ENCODE measurements at regions not wholly inside any gene's neighbourhood (a gene's known extent, or its start where the extent isn't known, plus 50 kb on each side); places are given as distances from the start of the nearest gene placed in this dataset.
"Not testable (repeated sequence)": the region's sequence is repeated elsewhere in the genome, so short reads cannot be mapped to it uniquely, and the experiment has no call there.

- Histone ChIP-seq H3K27ac (no peak overlapping the region), H3K27me3 (replicated peaks in 1 of 7) (no peaks in the 10 kb centered on the region), H3K4me3 (no peak overlapping the region), H3K36me3 (no peaks in the 10 kb centered on the region), H3K9me3 (no peaks in the 10 kb centered on the region), H3K4me1 (no peaks in the 10 kb centered on the region)
- DNase-seq = no peak
- 84 to 91% (median 91%) methylated on average over 3 of the region's 3 CpGs for WGBS, 5 donors
- intact Hi-C loops (cut with DNase I; ENCODE audit: low total_unique reads) = no loop called here
- TF ChIP-seq POLR2AphosphoS5 (IDR thresholded peaks at IDR 0.05) = no peak
- TF ChIP-seq POLR2A (IDR thresholded peaks at IDR 0.05) = no peak
These were observed 78.9 kb upstream of the DGKG start for GRCh38 chr3:186440891-186441290.

GRCh38 chr3:186439725-186440124 lies 77.7 kb upstream of the DGKG start:
- no peak for DNase-seq
- Histone ChIP-seq H3K9me3 (peaks cover 0 to 2% (median 0%) of the 10 kb centered on the region in 8 donors), H3K36me3 (no peaks in the 10 kb centered on the region), H3K27me3 (replicated peaks in 1 of 7) (no peaks in the 10 kb centered on the region), H3K4me1 (no peaks in the 10 kb centered on the region), H3K4me3 (no peak overlapping the region), H3K27ac (no peak overlapping the region)
- 76 to 88% (median 79%) methylated on average over 6 of the region's 6 CpGs for WGBS, 5 donors
- intact Hi-C loops (cut with DNase I; ENCODE audit: low total_unique reads) = no loop called here
- no peak for TF ChIP-seq POLR2A (IDR thresholded peaks at IDR 0.05)
- no peak for TF ChIP-seq POLR2AphosphoS5 (IDR thresholded peaks at IDR 0.05)
- no peak for TF ChIP-seq CTCF (IDR thresholded peaks at IDR 0.05 in 8 of 11, conservative IDR thresholded peaks at IDR 0.05 in 3 of 11)

GRCh38 chr3:186435332-186435731 lies 73.3 kb upstream of the DGKG start:
- H3K4me3 ChIP-seq; H3K4me1 ChIP-seq; H3K27me3 ChIP-seq (replicated peaks in 1 of 7); H3K27ac ChIP-seq; H3K9me3 ChIP-seq; DNase-seq; H3K36me3 ChIP-seq; intact Hi-C loops (cut with DNase I; ENCODE audit: low total_unique reads): not testable (repeated sequence)
- 93 to 96% (median 95%) methylated on average over 13 to 30 of the region's 30 CpGs for WGBS, 5 donors

- TF ChIP-seq POLR2AphosphoS5 (IDR thresholded peaks at IDR 0.05) = no peak
- TF ChIP-seq CTCF (IDR thresholded peaks at IDR 0.05 in 8 of 11, conservative IDR thresholded peaks at IDR 0.05 in 3 of 11) = no peak
- TF ChIP-seq POLR2A (IDR thresholded peaks at IDR 0.05) = no peak
- 87 to 93% (median 92%) methylated on average over 6 of the region's 6 CpGs for WGBS, 5 donors
- no peak overlapping the region for H3K27ac ChIP-seq
- no peak for DNase-seq
- H3K9me3 ChIP-seq = peaks cover 0 to 2% (median 0%) of the 10 kb centered on the region in 8 donors
- intact Hi-C loops (cut with DNase I; ENCODE audit: low total_unique reads) = no loop called here
- no peak overlapping the region for H3K4me3 ChIP-seq
- H3K4me1 ChIP-seq = no peaks in the 10 kb centered on the region
- no peaks in the 10 kb centered on the region for H3K36me3 ChIP-seq
- no peaks in the 10 kb centered on the region for H3K27me3 ChIP-seq (replicated peaks in 1 of 7)
These were observed 71.1 kb upstream of the DGKG start for GRCh38 chr3:186432944-186433732.

GRCh38 chr3:186432189-186432588 lies 70.2 kb upstream of the DGKG start:
- Histone ChIP-seq H3K27ac (no peak overlapping the region), H3K9me3 (peaks cover 0 to 2% (median 0%) of the 10 kb centered on the region in 8 donors), H3K4me1 (no peaks in the 10 kb centered on the region), H3K4me3 (no peak overlapping the region), H3K27me3 (replicated peaks in 1 of 7) (no peaks in the 10 kb centered on the region), H3K36me3 (no peaks in the 10 kb centered on the region)
- intact Hi-C loops (cut with DNase I; ENCODE audit: low total_unique reads) = no loop called here
- TF ChIP-seq POLR2A (IDR thresholded peaks at IDR 0.05) (no peak), POLR2AphosphoS5 (IDR thresholded peaks at IDR 0.05) (no peak), CTCF (IDR thresholded peaks at IDR 0.05 in 8 of 11, conservative IDR thresholded peaks at IDR 0.05 in 3 of 11) (no peak)
- DNase-seq = no peak
- WGBS, 5 donors = 62 to 76% (median 73%) methylated on average over 4 of the region's 4 CpGs
